Bronchial epithelial cell (primary cell): ENCODE measurements at regions not wholly inside any gene's neighbourhood (a gene's known extent, or its start where the extent isn't known, plus 50 kb on each side); places are given as distances from the start of the nearest gene placed in this dataset.

ENCODE experiments used
- DNase-seq: peaks from one replicate; pipeline ENCODE4 v3.0.0-alpha.2; 2010; ENCODE audit warnings: low read depth
- FAIRE-seq: peaks from 2 replicates; lab custom pipeline; 2011; peaks lifted over from hg19 to GRCh38; lab: Jason Lieb, UNC
- H3K27me3 ChIP-seq: 2 replicates; pipeline ENCODE4 v1.5.1; 2011; ENCODE audit warnings: low read length; ENCODE audit not compliant: control insufficient read depth, insufficient read depth
- H3K36me3 ChIP-seq: 2 replicates; pipeline ENCODE4 v1.5.1; 2011; ENCODE audit warnings: low read length; ENCODE audit not compliant: control insufficient read depth, insufficient read depth
- H3K4me3 ChIP-seq: 2 replicates; pipeline ENCODE4 v1.5.1; 2011; ENCODE audit warnings: mild to moderate bottlenecking, low read depth, low read length, control low read depth
- CTCF ChIP-seq: IDR thresholded peaks from 2 replicates; pipeline ENCODE4 v1.5.1; 2011; ENCODE audit warnings: mild to moderate bottlenecking, moderate library complexity, low read length, control low read depth, inconsistent platforms; ENCODE audit not compliant: insufficient read depth, severe bottlenecking

DNA sequence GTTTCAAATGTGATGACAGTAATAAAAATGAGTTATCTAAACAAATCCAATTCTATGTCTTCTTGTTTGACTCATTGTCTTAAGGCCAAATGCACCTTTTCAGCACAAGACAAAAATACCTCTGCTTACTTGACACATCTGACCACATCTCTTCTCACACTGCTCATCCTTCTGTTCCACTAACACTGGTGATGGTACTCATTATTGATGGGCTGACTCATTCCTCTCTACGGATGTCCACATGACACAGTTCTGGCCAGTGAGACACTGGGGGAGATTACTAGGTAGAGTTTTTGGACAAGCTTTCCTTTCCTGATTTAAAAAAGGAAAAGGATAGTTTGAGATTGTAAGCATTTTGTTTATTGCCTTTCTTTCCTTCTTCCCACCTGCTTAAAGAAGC is 410.6 kb upstream of the THRB start:
- H3K36me3 ChIP-seq: no peaks in the 10 kb centered on the region
- H3K27me3 ChIP-seq: no peaks in the 10 kb centered on the region
- DNase-seq: no peak
- no peak for TF ChIP-seq CTCF
- no peak for FAIRE-seq
- H3K4me3 ChIP-seq: no peak overlapping the region

DNA sequence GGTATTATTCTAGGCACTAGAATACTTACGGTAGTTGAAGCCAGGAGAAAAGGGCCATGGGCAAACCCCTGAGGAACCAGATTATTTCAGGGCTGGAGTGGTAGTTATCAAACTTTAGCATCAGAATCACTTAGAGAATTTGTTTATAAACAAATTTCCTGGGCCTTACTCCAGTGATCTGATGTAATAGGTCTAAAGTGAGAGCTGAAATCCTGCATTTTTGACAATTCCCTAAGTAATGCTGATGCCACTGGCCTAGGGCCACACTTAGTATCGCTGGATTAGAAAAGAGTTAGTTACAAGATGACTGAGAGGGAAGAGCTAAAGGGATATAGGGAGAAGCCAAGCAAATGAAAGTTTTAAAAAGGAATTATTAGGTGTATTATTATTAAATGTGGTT is 412.5 kb upstream of the THRB start:
- DNase-seq (no peak), FAIRE-seq (no peak)
- no peaks in the 10 kb centered on the region for H3K27me3 ChIP-seq
- H3K36me3 ChIP-seq: no peaks in the 10 kb centered on the region
- no peak overlapping the region for H3K4me3 ChIP-seq
- no peak for TF ChIP-seq CTCF

DNA sequence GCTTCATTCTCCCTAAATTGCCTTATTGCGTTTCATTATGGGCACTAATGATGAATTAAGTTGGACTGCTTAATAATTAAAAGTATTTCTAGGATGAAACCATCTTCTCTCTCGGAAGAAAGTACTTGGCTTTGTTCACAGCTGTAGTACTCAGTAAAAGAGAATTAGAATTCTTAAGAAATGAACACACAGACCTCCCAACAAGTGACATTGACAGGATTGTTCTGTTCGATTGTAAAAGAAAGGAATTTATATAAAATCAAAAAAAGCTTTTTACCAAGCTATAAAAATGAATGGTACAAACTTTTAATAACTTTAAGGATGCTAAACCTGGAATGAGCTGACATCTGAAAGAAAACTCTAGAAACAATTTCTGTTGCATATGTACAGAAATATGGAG is 416.4 kb upstream of the THRB start:
- FAIRE-seq: no peak
- no peak for TF ChIP-seq CTCF
- H3K36me3 ChIP-seq: no peaks in the 10 kb centered on the region
- DNase-seq: no peak
- H3K27me3 ChIP-seq: no peaks in the 10 kb centered on the region
- H3K4me3 ChIP-seq: no peak overlapping the region

- Histone ChIP-seq H3K4me3 (no peak overlapping the region), H3K36me3 (no peaks in the 10 kb centered on the region), H3K27me3 (no peaks in the 10 kb centered on the region)
- FAIRE-seq (no peak), DNase-seq (no peak)
- TF ChIP-seq CTCF: no peak
Observed at GRCh38 chr3:24915639-24916038, 421.0 kb upstream of the THRB start.

- no peaks in the 10 kb centered on the region for H3K36me3 ChIP-seq
- no peaks in the 10 kb centered on the region for H3K27me3 ChIP-seq
- FAIRE-seq (no peak), DNase-seq (no peak)
- H3K4me3 ChIP-seq: no peak overlapping the region
- no peak for TF ChIP-seq CTCF
Observed at GRCh38 chr3:24917908-24918307, 423.3 kb upstream of the THRB start.

DNA sequence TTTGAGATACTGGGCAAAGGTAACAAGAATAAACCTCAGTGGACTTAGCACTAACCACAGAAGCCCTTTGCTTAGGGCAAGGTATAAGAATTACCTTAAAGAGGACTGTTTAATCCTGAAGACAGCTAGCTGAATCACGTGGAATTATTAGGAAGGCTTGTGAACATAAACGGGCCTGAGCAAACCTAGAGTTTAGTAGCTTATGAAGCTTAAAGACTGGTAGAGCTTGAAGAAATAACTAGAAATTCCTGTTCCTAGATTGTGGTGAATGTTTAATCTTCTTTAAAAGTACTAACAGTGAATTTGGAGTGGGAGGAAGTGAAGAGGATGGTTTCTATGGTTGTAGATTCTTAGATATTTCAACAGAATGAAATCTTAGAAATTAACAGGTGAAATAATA is 428.9 kb upstream of the THRB start:
- Histone ChIP-seq H3K27me3 (no peaks in the 10 kb centered on the region), H3K36me3 (no peaks in the 10 kb centered on the region), H3K4me3 (no peak overlapping the region)
- FAIRE-seq (no peak), DNase-seq (no peak)
- no peak for TF ChIP-seq CTCF
